HEK293T (cell line): ENCODE measurements at regions not wholly inside any gene's neighbourhood (a gene's known extent, or its start where the extent isn't known, plus 50 kb on each side); places are given as distances from the start of the nearest gene placed in this dataset.

Experiments
- BHLHE40 ChIP-seq: fragments of 450-650 bp; IDR thresholded peaks from 2 replicates; pipeline ENCODE4 v1.6.1; 2016; ENCODE audit warnings: mild to moderate bottlenecking, moderate library complexity, borderline replicate concordance
- FOXA1 ChIP-seq: fragments of 450-650 bp; IDR thresholded peaks from 2 replicates; pipeline ENCODE4 v1.6.1; 2016; ENCODE audit warnings: mild to moderate bottlenecking
- FOXK2 ChIP-seq: fragments of 450-650 bp; IDR thresholded peaks from 2 replicates; pipeline ENCODE4 v1.6.1; 2016; ENCODE audit warnings: mild to moderate bottlenecking
- FOXM1 ChIP-seq: fragments of 450-650 bp; IDR thresholded peaks from 2 replicates; pipeline ENCODE4 v1.6.1; 2017; ENCODE audit warnings: mild to moderate bottlenecking, borderline replicate concordance
- HDGF ChIP-seq: fragments of 450-650 bp; IDR thresholded peaks from 2 replicates; pipeline ENCODE4 v1.6.1; 2017; ENCODE audit warnings: antibody characterized with exemption, borderline replicate concordance
- SP1 ChIP-seq: fragments of 450-650 bp; IDR thresholded peaks from 2 replicates; pipeline ENCODE4 v1.6.1; 2017
- SUZ12 ChIP-seq: fragments of 450-650 bp; IDR thresholded peaks from 2 replicates; pipeline ENCODE4 v1.6.1; 2016; ENCODE audit warnings: mild to moderate bottlenecking
- TARDBP ChIP-seq: fragments of 450-650 bp; IDR thresholded peaks from 2 replicates; pipeline ENCODE4 v1.6.1; 2016

DNA sequence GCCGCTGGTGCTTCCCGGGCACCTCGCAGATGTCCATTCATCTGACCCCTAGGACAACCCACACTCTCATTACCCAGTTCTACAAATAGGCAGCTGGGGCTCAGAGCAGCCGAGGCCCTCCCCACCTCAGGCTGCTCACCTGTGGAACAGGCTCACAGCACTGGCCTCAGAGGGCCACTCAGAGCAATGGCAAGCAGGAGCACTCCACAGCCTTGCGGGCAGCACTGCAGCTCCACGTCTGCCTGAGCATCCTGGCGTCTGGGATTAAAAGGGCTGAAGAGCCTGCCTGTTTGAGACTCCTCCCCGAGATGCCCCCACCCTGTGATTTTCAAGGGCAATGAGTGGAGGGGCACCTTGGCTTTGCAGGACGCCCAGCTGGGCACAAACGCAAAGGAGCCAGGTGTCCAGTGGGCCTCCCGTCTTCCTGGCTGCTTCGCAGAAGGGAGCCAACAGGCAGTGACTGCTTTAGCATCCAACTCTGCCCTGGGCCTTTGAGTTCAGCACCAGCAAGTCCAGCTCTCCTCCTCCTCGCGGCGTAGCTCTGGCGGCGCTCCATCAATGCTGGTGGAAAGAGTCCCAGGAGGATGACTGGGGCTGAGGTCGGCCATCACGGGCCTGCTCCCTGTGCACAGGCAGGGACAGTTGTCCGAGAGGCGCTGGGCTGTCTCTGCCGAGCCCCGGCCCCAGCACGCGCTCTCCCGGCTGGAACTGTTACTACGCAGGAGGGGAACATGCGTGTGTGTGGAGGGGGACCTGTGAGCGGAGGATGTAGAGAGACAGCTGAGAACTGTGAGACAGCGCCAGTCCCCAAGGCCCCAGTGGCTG, 297.2 kb downstream of the NDUFA10 start:
- TF ChIP-seq TARDBP (no peak), FOXK2 (no peak), FOXA1 (no peak), HDGF (no peak), BHLHE40 (no peak), SUZ12 (no peak), FOXM1 (no peak), SP1 (no peak)
